ENCODE measurements at regions not wholly inside any gene's neighbourhood (a gene's known extent, or its start where the extent isn't known, plus 50 kb on each side); places are given as distances from the start of the nearest gene placed in this dataset.

- no peak for DNase-seq
These were observed 334.8 kb downstream of the NSG2 start for GRCh38 chr5:174380311-174380710.

GRCh38 chr5:174381241-174381640 lies 335.7 kb downstream of the NSG2 start:
- no peak for DNase-seq

- no peak for DNase-seq
These were observed 338.0 kb downstream of the NSG2 start for GRCh38 chr5:174383210-174384167.

GRCh38 chr5:174384509-174384947 lies 339.0 kb downstream of the NSG2 start:
- no peak for DNase-seq

- DNase-seq: no peak
These were observed 338.1 kb upstream of the MSX2 start for GRCh38 chr5:174386306-174386705.

GRCh38 chr5:174386846-174387245 lies 337.5 kb upstream of the MSX2 start:
- DNase-seq: no peak

GRCh38 chr5:174387448-174387847 lies 336.9 kb upstream of the MSX2 start:
- DNase-seq: no peak

- no peak for DNase-seq
These were observed 331.5 kb upstream of the MSX2 start for GRCh38 chr5:174392892-174393291.

GRCh38 chr5:174396541-174396940 lies 327.8 kb upstream of the MSX2 start:
- no peak for DNase-seq

GRCh38 chr5:174397206-174397605 lies 327.2 kb upstream of the MSX2 start:
- no peak for DNase-seq

- no peak for DNase-seq
These were observed 326.2 kb upstream of the MSX2 start for GRCh38 chr5:174398171-174398570.

GRCh38 chr5:174399411-174399810 lies 325.0 kb upstream of the MSX2 start:
- no peak for DNase-seq

GRCh38 chr5:174400461-174400860 lies 323.9 kb upstream of the MSX2 start:
- no peak for DNase-seq

- no peak for DNase-seq
These were observed 322.6 kb upstream of the MSX2 start for GRCh38 chr5:174401793-174402192.

GRCh38 chr5:174402222-174402812 lies 322.1 kb upstream of the MSX2 start:
- no peak for DNase-seq

GRCh38 chr5:174404848-174405247 lies 319.5 kb upstream of the MSX2 start:
- DNase-seq: no peak

GRCh38 chr5:174409070-174409469 lies 315.3 kb upstream of the MSX2 start:
- peak in 1 of 2 experiments; percentile 0 for DNase-seq

- DNase-seq: no peak
These were observed 314.4 kb upstream of the MSX2 start for GRCh38 chr5:174409971-174410370.

GRCh38 chr5:174410716-174411478 lies 313.5 kb upstream of the MSX2 start:
- DNase-seq: no peak

GRCh38 chr5:174411479-174411819 lies 312.9 kb upstream of the MSX2 start:
- no peak for DNase-seq

- DNase-seq: no peak
These were observed 312.0 kb upstream of the MSX2 start for GRCh38 chr5:174412374-174412773.

- no peak for DNase-seq
These were observed 311.4 kb upstream of the MSX2 start for GRCh38 chr5:174412941-174413340.

- DNase-seq: no peak
These were observed 310.6 kb upstream of the MSX2 start for GRCh38 chr5:174413567-174414314.

Data from Kasumi-1 (cell line).